HG03135 (cell line): ENCODE measurements at regions not wholly inside any gene's neighbourhood (a gene's known extent, or its start where the extent isn't known, plus 50 kb on each side); places are given as distances from the start of the nearest gene placed in this dataset.

ENCODE experiments used
- ATAC-seq: cut with Tn5 transposase; IDR thresholded peaks from one replicate; pipeline ENCODE4 v1.9.1; 2021; ENCODE audit warnings: mild to moderate bottlenecking, moderate library complexity; ENCODE audit not compliant: unreplicated experiment

- ATAC-seq: no peak
Observed at GRCh38 chr2:4455486-4456155, 752.2 kb downstream of the DCDC2C start.

GRCh38 chr2:4464634-4465266, 761.4 kb downstream of the DCDC2C start:
- ATAC-seq: no peak

GRCh38 chr2:4465671-4466070, 762.3 kb downstream of the DCDC2C start:
- no peak for ATAC-seq

DNA sequence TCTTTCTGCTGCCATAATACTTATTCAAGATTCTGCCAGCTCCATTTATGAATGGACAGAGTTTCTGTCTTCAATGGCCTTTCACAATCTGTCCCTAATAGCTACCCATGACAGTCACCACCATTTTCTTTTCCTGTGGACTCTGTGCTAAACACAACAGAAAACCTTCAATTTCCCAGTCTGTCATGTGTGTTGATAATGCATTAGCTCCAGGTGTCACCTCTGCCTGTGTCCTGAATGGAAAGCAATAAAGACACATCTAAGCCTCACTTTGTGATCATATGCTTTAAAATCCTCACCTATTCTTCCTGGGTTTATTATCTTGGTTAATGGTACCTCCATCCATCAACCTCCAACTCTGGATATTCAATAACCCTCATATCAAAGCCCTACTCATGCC, 772.2 kb downstream of the DCDC2C start:
- no peak for ATAC-seq

- ATAC-seq: no peak
Observed at GRCh38 chr2:4483050-4483449, 779.7 kb downstream of the DCDC2C start.

GRCh38 chr2:4486971-4487370, 783.6 kb downstream of the DCDC2C start:
- no peak for ATAC-seq

- ATAC-seq: no peak
Observed at GRCh38 chr2:4499316-4500030, 796.1 kb downstream of the DCDC2C start.

DNA sequence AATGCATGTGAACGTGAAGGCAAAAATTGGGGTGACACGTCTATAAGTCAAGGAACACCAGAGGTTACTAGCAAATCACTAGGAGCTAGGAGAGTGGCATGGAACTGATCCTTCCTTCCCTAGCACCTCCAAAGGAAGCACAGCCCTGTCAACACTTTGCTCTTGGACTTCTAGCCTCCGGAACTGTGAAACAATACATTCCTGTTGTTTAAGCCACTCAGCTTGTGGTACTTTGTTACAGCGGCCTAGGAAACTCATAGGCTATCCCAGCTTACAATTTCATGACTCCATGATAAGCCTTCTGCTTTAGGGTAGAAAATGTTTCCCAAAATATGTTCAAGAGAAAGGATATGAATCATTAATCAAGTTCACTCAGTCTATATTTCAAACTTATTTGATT, 798.1 kb downstream of the DCDC2C start:
- no peak for ATAC-seq

- no peak for ATAC-seq
Observed at GRCh38 chr2:4502230-4502843, 799.0 kb downstream of the DCDC2C start.

- no peak for ATAC-seq
Observed at GRCh38 chr2:4507661-4508060, 804.3 kb downstream of the DCDC2C start.

DNA sequence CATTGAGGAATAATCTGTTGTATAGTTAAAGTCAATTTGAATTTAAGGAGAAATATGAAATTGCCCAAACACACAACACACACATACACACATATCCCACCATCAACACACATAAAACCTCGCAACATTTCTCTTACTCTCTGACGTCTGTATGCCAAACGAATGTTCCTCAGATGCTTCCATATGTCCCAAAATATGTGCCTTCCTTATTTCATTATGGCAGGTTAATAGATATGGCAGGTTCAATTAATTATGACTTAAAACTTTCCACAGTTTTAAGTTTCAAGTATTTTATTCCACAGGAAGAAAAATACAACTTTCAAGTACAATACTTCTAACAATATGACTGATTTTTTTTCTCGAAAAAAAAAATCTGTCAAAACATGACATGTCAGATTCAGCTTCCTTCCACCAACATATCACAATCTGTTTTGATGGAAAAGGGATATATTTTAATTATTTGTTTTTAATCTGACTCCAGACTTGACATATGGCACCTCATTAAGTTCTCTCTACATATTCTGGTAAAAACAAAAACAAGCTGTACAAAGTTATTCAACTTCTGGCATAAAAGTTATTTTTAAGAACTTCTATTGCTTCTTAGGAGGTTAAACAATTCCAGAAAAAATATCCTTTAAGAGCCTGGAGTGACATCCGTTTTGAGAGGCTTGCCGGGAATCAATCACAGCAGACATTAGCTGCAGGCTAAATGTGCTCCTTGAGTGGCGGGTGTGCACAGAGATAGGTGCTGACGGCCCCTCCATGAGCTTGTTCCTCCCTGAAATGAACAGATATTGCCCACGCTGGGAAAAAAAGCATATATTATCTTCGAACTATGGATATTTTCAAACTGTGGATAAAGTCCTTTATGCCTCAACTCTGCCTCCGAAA, 812.7 kb downstream of the DCDC2C start:
- ATAC-seq: no peak

DNA sequence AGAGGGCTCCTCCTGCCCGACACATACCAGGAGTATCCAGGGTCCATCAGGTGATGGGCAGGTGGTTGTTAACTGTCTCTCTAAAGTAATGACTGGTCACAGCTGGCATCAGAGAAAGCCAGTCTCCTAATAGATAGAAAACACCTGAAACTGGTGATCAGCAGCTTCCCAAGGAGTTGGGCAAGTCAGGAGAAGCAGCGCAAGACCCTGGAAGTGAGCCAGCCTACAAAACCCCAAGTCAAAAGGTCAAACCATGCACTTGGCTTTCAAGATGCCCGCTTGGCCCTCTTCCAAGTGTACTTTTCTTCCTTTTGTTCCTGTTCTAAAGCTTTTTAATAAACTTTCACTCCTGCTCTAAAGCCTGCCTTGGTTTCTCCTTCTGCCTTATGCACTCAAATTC, 815.2 kb downstream of the DCDC2C start:
- no peak for ATAC-seq

DNA sequence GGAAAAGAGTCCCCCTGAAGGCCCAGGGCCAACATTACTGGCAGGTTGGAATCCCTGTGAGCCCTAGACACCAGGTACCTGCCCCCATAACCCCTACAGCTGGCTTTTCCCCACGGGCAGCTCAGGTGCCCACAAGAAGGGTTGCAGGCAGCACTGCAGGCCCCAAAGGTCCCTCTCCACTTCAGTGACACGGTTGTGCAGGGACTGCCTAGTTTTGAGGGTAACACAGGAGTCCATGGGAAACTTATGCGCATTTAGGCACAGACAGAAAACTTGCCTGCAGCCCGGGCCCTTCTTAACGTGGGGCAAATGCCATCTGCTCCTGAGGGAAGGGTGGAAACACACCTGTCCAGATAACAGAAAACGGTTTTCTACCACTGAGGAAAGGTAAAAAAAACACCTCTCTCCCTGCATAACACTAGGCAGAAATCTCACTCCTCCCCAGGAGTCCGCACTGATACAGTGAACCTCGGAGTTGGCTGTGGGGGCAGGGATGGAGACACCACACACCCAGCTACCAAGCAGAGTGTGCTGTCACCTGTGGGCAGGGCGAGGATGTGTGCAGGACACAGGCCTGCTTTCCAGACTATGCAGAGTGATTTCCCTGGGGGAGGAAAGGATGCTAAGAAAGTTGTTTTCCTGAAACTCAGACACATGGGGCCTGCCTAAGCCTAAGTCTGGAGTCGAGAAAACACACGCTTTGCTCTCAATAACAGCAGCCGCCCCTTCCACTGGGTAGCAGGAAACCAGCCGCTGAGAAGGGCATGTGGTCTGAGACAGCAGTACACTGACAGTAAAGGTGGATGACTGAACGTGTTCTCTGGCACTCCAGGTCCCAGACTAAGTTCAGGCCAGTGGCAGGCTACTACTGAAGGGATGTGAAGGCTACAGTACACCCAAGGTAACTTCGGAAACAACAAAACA, 819.4 kb downstream of the DCDC2C start:
- ATAC-seq: no peak

DNA sequence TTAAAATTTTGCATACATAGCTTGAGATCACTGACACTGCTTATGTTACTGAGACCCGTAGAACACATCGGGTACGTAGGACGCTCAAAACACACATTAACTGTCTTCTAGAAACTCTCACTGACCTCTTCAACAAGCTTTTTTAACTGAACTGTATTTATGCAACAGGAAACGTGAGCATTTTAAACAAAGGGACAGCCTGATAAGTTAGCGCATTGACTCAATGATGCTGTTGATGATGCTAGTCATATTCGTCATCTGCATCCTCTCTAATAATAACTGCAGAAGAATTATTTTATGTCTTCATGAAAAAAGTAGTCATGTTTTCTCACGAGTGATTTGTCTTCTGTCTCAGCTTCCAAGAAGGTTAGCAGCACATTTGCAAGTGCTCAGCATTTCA, 824.0 kb downstream of the DCDC2C start:
- no peak for ATAC-seq

DNA sequence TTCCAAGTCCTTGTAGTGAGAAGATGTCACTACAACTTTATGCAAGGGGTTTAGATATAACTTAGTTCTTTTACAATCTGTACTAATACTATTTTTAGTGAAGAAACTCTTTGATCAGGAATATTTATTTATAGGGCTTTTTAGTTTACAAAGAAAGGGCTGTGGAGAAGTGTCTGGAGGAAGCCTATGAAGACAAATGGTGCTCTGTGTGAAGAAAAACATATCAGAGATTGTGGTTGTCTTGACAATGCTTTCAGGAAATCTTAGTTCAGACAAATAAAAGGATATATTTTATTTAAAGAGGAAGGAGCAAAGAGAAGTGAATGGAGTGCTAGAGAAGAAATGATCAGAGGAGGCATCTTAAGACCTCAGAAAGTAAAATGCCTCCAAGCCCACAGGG, 824.9 kb downstream of the DCDC2C start:
- no peak for ATAC-seq

DNA sequence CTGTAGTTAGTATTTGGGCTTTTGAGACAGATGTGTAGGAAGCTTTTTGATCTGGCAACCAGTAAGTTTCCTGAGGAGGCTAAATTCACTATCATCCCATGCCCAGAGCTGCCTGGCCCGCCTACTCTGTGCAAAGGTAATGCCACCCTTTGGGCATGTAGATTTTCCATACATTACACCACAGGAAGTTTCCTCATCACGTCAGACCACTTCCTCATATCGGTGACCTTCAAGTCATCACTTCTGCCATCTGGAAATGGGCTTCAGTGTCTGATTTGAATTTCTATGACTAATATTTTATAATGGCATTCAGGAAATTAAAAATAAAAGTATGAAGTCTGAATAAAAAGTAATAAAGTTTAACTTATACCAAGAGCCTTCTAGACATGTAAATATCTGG, 825.4 kb downstream of the DCDC2C start:
- ATAC-seq: no peak

- ATAC-seq: no peak
Observed at GRCh38 chr2:4529738-4530137, 826.4 kb downstream of the DCDC2C start.

GRCh38 chr2:4530231-4530630, 826.9 kb downstream of the DCDC2C start:
- ATAC-seq: no peak

DNA sequence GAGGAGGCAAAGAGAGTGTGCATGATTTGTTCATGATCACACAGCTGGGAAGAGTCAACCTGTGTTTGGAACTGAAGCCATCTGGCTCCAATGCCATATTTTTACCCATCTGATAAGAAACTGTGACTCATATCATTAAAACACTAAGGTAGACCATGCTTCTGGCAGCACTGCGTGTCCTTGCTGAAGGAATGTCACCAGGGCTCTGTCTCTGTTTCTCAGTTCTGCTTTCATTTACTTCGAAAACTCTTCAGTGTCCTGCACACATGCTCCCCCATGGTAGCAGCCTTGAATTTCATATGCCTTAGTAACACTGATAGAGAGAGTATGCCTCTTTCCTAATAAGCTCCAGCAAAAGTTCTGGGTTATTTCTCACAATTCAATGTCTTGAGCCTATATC, 830.4 kb downstream of the DCDC2C start:
- ATAC-seq: no peak

DNA sequence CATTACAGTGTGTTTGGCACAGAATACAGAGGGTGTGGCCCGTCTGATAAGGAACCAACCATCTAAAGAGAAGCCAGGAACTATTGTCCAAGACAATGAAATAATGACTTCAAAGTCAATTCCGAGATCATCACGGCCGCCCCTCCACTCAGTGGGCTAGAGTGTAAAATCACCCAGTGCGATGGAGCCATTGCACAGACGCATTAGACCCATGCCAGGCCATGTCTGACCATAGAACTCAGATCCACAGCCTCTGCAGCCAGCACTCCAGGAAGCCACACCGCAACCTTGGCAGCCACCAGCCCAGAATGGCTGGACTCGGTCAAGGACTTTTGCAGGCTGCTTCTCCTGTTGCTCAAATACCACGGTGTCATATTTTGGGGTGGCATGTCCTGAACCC, 835.7 kb downstream of the DCDC2C start:
- no peak for ATAC-seq
